Nephron progenitor cell (in vitro differentiated cells): ENCODE measurements at regions not wholly inside any gene's neighbourhood (a gene's known extent, or its start where the extent isn't known, plus 50 kb on each side); places are given as distances from the start of the nearest gene placed in this dataset.

Source experiments
- DNase-seq: peaks from one replicate; pipeline ENCODE4 v3.0.0; 2021
- H3K27ac Mint-ChIP-seq: 2 replicates; pipeline ENCODE4 v1.8.0; 2021; ENCODE audit warnings: mild to moderate bottlenecking, moderate library complexity, mixed read lengths
- H3K27me3 Mint-ChIP-seq: 2 replicates; pipeline ENCODE4 v1.8.0; 2021; ENCODE audit warnings: mild to moderate bottlenecking, low read depth, mixed read lengths; ENCODE audit not compliant: poor library complexity
- H3K36me3 Mint-ChIP-seq: 2 replicates; pipeline ENCODE4 v1.8.0; 2021; ENCODE audit warnings: low read depth, mixed read lengths
- H3K4me1 Mint-ChIP-seq: 2 replicates; pipeline ENCODE4 v1.8.0; 2021; ENCODE audit warnings: mixed read lengths
- H3K4me3 Mint-ChIP-seq: 2 replicates; pipeline ENCODE4 v1.8.0; 2021; ENCODE audit warnings: mild to moderate bottlenecking, moderate library complexity, mixed read lengths
- H3K9me3 Mint-ChIP-seq: 2 replicates; pipeline ENCODE4 v1.8.0; 2021; ENCODE audit warnings: mild to moderate bottlenecking, moderate library complexity, mixed read lengths
- CTCF ChIP-seq: fragments of 200-600 bp; sonication (generic); IDR thresholded peaks from 2 replicates; pipeline ENCODE4 v1.5.0; 2021; ENCODE audit warnings: antibody characterized with exemption

- H3K36me3 Mint-ChIP-seq: no peaks in the 10 kb centered on the region
- TF ChIP-seq CTCF: no peak
- H3K27ac Mint-ChIP-seq: no peak overlapping the region
- no peaks in the 10 kb centered on the region for H3K9me3 Mint-ChIP-seq
- no peaks in the 10 kb centered on the region for H3K27me3 Mint-ChIP-seq
- H3K4me1 Mint-ChIP-seq: no peaks in the 10 kb centered on the region
- no peak for DNase-seq
- H3K4me3 Mint-ChIP-seq: no peak overlapping the region
These were observed 1411.6 kb upstream of the CDH2 start for GRCh38 chr18:29588446-29589100.

- no peak for DNase-seq
- Mint-ChIP-seq H3K27me3 (no peaks in the 10 kb centered on the region), H3K4me3 (no peak overlapping the region), H3K36me3 (no peaks in the 10 kb centered on the region), H3K4me1 (no peaks in the 10 kb centered on the region), H3K27ac (no peak overlapping the region), H3K9me3 (no peaks in the 10 kb centered on the region)
- TF ChIP-seq CTCF: no peak
These were observed 1409.3 kb upstream of the CDH2 start for GRCh38 chr18:29586210-29586609.

GRCh38 chr18:29560270-29560669 is 1383.3 kb upstream of the CDH2 start:
- Mint-ChIP-seq H3K27ac (no peak overlapping the region), H3K27me3 (no peaks in the 10 kb centered on the region), H3K9me3 (no peaks in the 10 kb centered on the region), H3K4me1 (no peaks in the 10 kb centered on the region), H3K36me3 (no peaks in the 10 kb centered on the region), H3K4me3 (no peak overlapping the region)
- TF ChIP-seq CTCF: no peak
- no peak for DNase-seq

- H3K4me3 Mint-ChIP-seq: no peak overlapping the region
- TF ChIP-seq CTCF: no peak
- no peak for DNase-seq
- no peaks in the 10 kb centered on the region for H3K36me3 Mint-ChIP-seq
- no peaks in the 10 kb centered on the region for H3K4me1 Mint-ChIP-seq
- H3K27me3 Mint-ChIP-seq: no peaks in the 10 kb centered on the region
- no peak overlapping the region for H3K27ac Mint-ChIP-seq
- no peaks in the 10 kb centered on the region for H3K9me3 Mint-ChIP-seq
These were observed 1379.1 kb upstream of the CDH2 start for GRCh38 chr18:29556070-29556469.

GRCh38 chr18:29549759-29550158 is 1372.8 kb upstream of the CDH2 start:
- Mint-ChIP-seq H3K9me3 (no peaks in the 10 kb centered on the region), H3K36me3 (no peaks in the 10 kb centered on the region), H3K27me3 (no peaks in the 10 kb centered on the region), H3K4me3 (no peak overlapping the region), H3K4me1 (no peaks in the 10 kb centered on the region), H3K27ac (no peak overlapping the region)
- no peak for DNase-seq
- TF ChIP-seq CTCF: no peak

GRCh38 chr18:29547626-29548025 is 1370.7 kb upstream of the CDH2 start:
- H3K27ac Mint-ChIP-seq: no peak overlapping the region
- H3K4me1 Mint-ChIP-seq: no peaks in the 10 kb centered on the region
- no peak overlapping the region for H3K4me3 Mint-ChIP-seq
- no peak for DNase-seq
- no peaks in the 10 kb centered on the region for H3K9me3 Mint-ChIP-seq
- H3K27me3 Mint-ChIP-seq: no peaks in the 10 kb centered on the region
- TF ChIP-seq CTCF: no peak
- H3K36me3 Mint-ChIP-seq: no peaks in the 10 kb centered on the region
